ENCODE measurements at regions not wholly inside any gene's neighbourhood (a gene's known extent, or its start where the extent isn't known, plus 50 kb on each side); places are given as distances from the start of the nearest gene placed in this dataset.

GRCh38 chr22:19586922-19587684 is 62.9 kb upstream of the CLDN5 start:
- Histone ChIP-seq H3K4me1 (no peaks in the 10 kb centered on the region), H3K36me3 (no peaks in the 10 kb centered on the region), H3K27ac (no peak overlapping the region), H3K27me3 (no peaks in the 10 kb centered on the region), H3K9me3 (no peaks in the 10 kb centered on the region), H3K4me3 (no peak overlapping the region)
- DNase-seq (no peak), FAIRE-seq (no peak), ATAC-seq (no peak)
- intact Hi-C loops (cut with DNase I): no loop called here
- TF ChIP-seq, protein P1, sequence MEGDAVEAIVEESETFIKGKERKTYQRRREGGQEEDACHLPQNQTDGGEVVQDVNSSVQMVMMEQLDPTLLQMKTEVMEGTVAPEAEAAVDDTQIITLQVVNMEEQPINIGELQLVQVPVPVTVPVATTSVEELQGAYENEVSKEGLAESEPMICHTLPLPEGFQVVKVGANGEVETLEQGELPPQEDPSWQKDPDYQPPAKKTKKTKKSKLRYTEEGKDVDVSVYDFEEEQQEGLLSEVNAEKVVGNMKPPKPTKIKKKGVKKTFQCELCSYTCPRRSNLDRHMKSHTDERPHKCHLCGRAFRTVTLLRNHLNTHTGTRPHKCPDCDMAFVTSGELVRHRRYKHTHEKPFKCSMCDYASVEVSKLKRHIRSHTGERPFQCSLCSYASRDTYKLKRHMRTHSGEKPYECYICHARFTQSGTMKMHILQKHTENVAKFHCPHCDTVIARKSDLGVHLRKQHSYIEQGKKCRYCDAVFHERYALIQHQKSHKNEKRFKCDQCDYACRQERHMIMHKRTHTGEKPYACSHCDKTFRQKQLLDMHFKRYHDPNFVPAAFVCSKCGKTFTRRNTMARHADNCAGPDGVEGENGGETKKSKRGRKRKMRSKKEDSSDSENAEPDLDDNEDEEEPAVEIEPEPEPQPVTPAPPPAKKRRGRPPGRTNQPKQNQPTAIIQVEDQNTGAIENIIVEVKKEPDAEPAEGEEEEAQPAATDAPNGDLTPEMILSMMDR (IDR thresholded peaks at IDR 0.05): no peak
- 70 to 71% methylated on average over 11 of the region's 11 CpGs for WGBS, 2 donors

DNA sequence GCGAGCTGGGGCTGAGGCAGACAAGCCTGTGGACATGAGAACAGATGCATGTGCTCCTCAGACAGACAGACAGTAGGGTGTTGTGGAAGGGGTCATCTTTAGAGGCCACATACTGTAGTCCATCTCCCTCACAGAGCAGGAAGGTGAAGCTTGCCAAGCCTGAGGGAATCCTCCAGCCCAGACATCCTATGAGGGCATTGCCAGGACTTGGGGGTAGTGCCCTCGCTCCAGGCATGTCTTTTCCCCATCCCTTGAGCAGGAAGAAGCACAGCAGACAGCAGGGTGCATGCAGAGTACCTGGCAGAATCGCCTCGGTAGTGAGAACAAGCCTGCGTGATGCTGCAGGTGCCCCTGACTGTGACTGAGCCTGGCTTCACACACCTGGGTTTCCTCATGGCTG is 66.5 kb upstream of the CLDN5 start:
- DNase-seq (no peak), ATAC-seq (no peak), FAIRE-seq (no peak)
- no peaks in the 10 kb centered on the region for H3K4me1 ChIP-seq
- H3K9me3 ChIP-seq: no peaks in the 10 kb centered on the region
- H3K4me3 ChIP-seq: no peak overlapping the region
- no peaks in the 10 kb centered on the region for H3K36me3 ChIP-seq
- TF ChIP-seq, protein P1 (IDR thresholded peaks at IDR 0.05): no peak
- H3K27me3 ChIP-seq: no peaks in the 10 kb centered on the region
- 59 to 67% methylated on average over 5 of the region's 5 CpGs for WGBS, 2 donors
- intact Hi-C loops (cut with DNase I): no loop called here
- H3K27ac ChIP-seq: no peak overlapping the region

DNA sequence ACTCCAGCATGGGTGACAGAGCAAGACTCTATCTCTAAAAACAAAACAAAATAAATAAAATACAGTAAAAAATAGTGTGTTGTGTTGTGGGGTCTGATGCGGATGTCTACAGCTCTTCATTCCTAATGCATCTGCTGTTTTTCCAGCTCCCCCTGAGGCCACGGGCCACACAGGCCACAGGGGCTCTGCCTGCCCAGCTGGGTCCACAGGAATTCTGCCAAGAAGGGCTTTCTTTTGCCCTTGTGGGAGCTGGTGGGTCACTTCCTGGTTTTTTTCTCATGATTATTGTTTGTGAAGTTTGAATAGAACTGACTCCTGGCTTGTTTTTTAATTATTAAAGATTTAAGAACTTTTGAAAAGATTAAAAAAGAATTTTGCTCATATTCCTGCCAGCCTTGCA is 67.4 kb upstream of the CLDN5 start:
- H3K27me3 ChIP-seq: no peaks in the 10 kb centered on the region
- intact Hi-C loops (cut with DNase I): no loop called here
- DNase-seq: no peak
- H3K4me3 ChIP-seq: no peak overlapping the region
- no peak overlapping the region for H3K27ac ChIP-seq
- TF ChIP-seq, protein P1 (IDR thresholded peaks at IDR 0.05): no peak
- 65 to 82% methylated on average over 2 of the region's 2 CpGs for WGBS, 2 donors
- H3K4me1 ChIP-seq: no peaks in the 10 kb centered on the region
- no peak for ATAC-seq
- H3K9me3 ChIP-seq: no peaks in the 10 kb centered on the region
- no peaks in the 10 kb centered on the region for H3K36me3 ChIP-seq
- no peak for FAIRE-seq

DNA sequence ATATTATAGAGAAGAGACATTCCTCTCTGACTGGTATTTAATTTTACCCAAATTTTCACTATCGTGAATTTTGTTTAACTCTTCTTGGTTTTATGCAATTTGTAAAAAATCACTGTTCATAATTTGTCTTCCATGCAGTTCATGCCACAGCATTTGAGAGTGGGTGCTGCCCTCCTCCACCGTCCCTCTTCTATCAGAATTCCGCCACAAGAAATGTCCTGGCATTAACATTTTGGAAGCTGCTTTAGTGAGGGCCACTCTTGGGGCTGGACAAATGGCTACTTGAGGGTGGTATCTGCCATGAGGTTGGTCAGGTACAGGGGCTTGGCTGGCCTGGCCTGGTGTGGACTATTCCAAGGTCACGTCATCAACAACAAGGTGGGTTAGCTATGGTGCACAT is 68.3 kb upstream of the CLDN5 start:
- Histone ChIP-seq H3K27ac (no peak overlapping the region), H3K4me1 (no peaks in the 10 kb centered on the region), H3K9me3 (no peaks in the 10 kb centered on the region), H3K4me3 (no peak overlapping the region), H3K27me3 (no peaks in the 10 kb centered on the region), H3K36me3 (no peaks in the 10 kb centered on the region)
- TF ChIP-seq, protein P1 (IDR thresholded peaks at IDR 0.05): no peak
- FAIRE-seq: no peak
- WGBS, 2 donors: 79 to 92% methylated on average over 4 of the region's 4 CpGs
- ATAC-seq: no peak
- intact Hi-C loops (cut with DNase I): no loop called here
- DNase-seq: no peak

GRCh38 chr22:19593991-19594569 is 69.9 kb upstream of the CLDN5 start:
- H3K27ac ChIP-seq: no peak overlapping the region
- intact Hi-C loops (cut with DNase I): no loop called here
- no peaks in the 10 kb centered on the region for H3K36me3 ChIP-seq
- no peaks in the 10 kb centered on the region for H3K27me3 ChIP-seq
- no peaks in the 10 kb centered on the region for H3K4me1 ChIP-seq
- no peak for ATAC-seq
- WGBS, 2 donors: 53 to 58% methylated on average over 7 of the region's 7 CpGs
- no peak for DNase-seq
- H3K9me3 ChIP-seq: no peaks in the 10 kb centered on the region
- TF ChIP-seq, protein P1 (IDR thresholded peaks at IDR 0.05): no peak
- no peak overlapping the region for H3K4me3 ChIP-seq
- no peak for FAIRE-seq

Data from pancreas (tissue), 10 donors.